Bronchial epithelial cell (primary cell): ENCODE measurements at regions not wholly inside any gene's neighbourhood (a gene's known extent, or its start where the extent isn't known, plus 50 kb on each side); places are given as distances from the start of the nearest gene placed in this dataset.
A peak's percentile ranks its signal among the peaks of the same experiment; 100 is the strongest.

Experiments used
- DNase-seq: peaks from one replicate; pipeline ENCODE4 v3.0.0-alpha.2; 2010; ENCODE audit warnings: low read depth
- FAIRE-seq: peaks from 2 replicates; lab custom pipeline; 2011; peaks lifted over from hg19 to GRCh38; lab: Jason Lieb, UNC
- H3K27me3 ChIP-seq: 2 replicates; pipeline ENCODE4 v1.5.1; 2011; ENCODE audit warnings: low read length; ENCODE audit not compliant: control insufficient read depth, insufficient read depth
- H3K36me3 ChIP-seq: 2 replicates; pipeline ENCODE4 v1.5.1; 2011; ENCODE audit warnings: low read length; ENCODE audit not compliant: control insufficient read depth, insufficient read depth
- H3K4me3 ChIP-seq: 2 replicates; pipeline ENCODE4 v1.5.1; 2011; ENCODE audit warnings: mild to moderate bottlenecking, low read depth, low read length, control low read depth
- TF ChIP-seq, protein P1 (sequence below): IDR thresholded peaks from 2 replicates; pipeline ENCODE4 v1.5.1; 2011; ENCODE audit warnings: mild to moderate bottlenecking, moderate library complexity, low read length, control low read depth, inconsistent platforms; ENCODE audit not compliant: insufficient read depth, severe bottlenecking

DNA sequence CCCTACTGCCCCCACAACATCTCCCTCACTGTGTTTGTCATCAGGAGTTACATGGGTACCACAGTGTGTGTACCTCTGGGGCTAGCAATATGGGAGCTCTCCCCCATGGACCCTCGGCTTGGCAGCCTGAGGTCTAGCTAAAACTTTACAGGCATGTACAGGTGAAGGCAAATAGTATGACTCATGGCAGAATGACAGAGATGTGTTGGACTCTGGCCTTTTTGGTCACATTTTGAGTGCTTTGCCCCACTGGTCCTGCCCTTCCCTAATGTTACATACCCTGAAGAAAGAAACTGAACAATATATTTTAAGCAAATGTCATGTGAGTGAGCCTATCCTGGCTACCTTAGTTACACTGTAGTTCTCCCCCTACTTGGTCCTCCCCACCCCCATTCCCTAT, 124.0 kb downstream of the NGF start:
- Histone ChIP-seq H3K36me3 (no peaks in the 10 kb centered on the region), H3K4me3 (no peak overlapping the region), H3K27me3 (no peaks in the 10 kb centered on the region)
- TF ChIP-seq, protein P1, sequence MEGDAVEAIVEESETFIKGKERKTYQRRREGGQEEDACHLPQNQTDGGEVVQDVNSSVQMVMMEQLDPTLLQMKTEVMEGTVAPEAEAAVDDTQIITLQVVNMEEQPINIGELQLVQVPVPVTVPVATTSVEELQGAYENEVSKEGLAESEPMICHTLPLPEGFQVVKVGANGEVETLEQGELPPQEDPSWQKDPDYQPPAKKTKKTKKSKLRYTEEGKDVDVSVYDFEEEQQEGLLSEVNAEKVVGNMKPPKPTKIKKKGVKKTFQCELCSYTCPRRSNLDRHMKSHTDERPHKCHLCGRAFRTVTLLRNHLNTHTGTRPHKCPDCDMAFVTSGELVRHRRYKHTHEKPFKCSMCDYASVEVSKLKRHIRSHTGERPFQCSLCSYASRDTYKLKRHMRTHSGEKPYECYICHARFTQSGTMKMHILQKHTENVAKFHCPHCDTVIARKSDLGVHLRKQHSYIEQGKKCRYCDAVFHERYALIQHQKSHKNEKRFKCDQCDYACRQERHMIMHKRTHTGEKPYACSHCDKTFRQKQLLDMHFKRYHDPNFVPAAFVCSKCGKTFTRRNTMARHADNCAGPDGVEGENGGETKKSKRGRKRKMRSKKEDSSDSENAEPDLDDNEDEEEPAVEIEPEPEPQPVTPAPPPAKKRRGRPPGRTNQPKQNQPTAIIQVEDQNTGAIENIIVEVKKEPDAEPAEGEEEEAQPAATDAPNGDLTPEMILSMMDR = no peak
- no peak for FAIRE-seq
- DNase-seq = peak; percentile 45

DNA sequence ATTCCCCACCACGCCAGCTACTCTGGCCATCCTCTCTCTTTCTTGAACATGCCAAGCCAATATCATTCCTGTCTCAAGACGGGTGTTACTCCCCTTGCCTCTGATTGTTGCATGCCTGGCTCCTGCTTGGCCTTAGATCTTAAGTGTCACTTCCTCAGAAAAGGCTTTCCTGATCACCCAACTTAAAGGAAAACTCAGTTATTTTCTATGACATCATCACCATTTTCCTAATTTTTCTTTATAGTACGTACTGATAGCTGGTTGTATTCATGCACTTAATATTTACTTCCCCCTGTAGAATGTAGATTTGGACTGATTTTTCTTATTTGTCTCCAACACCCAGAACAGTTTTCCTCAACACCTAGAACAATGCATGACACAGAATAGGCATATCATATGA, 123.8 kb upstream of the TSPAN2 start:
- Histone ChIP-seq H3K36me3 (no peaks in the 10 kb centered on the region), H3K4me3 (no peak overlapping the region), H3K27me3 (no peaks in the 10 kb centered on the region)
- DNase-seq = no peak
- TF ChIP-seq, protein P1 = no peak
- no peak for FAIRE-seq

DNA sequence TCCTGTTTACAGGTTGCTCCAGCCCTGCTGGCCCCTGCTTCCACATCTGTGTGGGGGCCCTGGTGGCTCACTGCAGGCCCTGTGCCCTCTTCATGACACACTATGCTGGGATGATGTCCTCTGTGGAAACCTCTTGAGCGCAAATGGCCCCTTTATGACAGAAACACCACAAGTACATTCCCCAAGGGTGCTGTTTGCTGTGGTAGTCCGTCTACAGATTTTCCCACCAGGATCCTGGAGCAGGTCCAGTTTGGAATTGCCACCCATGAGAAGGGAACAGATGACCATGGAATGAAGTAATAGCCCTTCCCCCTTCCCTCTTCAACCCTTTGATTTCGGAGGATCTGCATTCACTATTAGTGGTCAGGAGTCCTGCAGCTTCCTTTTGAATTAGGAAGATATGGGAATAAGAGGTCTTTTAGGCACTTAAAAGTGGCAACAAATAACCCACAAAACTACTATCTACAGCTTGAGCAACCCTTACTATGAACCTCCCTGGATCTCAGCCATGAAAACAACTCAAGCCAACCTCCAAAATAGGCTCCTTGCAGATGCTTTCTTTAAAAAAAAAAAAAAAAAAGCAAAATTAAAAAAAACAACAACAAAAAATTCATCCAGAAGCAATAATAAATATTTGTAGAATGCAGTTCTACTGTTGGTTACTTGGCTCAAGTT, 121.9 kb upstream of the TSPAN2 start:
- H3K4me3 ChIP-seq = no peak overlapping the region
- TF ChIP-seq, protein P1 = no peak
- DNase-seq (no peak), FAIRE-seq (no peak)
- H3K27me3 ChIP-seq = no peaks in the 10 kb centered on the region
- H3K36me3 ChIP-seq = no peaks in the 10 kb centered on the region

DNA sequence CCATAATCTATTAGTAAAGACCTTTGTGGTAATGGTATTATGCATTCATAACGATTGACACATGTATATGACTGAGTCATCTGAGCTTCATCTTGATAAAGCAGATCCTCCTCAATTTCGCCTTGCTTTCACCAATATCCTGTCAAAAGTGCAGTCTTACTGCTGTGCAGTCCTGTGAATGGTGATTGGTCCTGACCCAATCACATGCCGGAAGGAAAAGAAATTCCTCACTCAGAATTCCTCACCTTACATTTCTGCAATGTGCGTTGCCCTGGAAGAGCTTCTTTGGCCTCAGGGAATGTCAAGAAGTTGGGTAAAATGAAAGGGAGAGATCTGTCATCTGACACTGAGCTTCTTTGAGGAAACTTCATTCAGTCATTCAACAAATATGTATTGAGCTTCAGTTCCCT, 121.0 kb upstream of the TSPAN2 start:
- no peak for FAIRE-seq
- DNase-seq = peak; percentile 85
- no peak overlapping the region for H3K4me3 ChIP-seq
- TF ChIP-seq, protein P1 = no peak
- no peaks in the 10 kb centered on the region for H3K36me3 ChIP-seq
- H3K27me3 ChIP-seq = no peaks in the 10 kb centered on the region

DNA sequence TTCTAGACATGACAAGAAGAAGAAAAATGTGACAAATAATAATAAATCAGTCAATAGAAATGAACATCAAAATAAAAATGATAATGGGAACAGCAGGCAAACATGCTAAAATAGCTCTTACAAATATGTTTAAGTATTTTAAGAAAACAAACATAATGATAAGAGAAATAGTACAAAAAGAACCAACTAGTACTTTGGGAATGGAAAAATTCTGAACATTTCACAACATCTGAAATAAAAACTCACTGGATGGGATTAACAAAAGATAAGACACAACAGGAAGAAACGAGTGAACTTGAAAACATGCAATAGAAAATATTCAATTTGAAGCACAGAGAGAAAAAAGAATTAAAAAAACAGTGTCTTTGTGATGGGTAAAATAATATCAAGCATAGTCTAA, 115.2 kb upstream of the TSPAN2 start:
- no peak overlapping the region for H3K4me3 ChIP-seq
- DNase-seq (no peak), FAIRE-seq (no peak)
- H3K27me3 ChIP-seq = no peaks in the 10 kb centered on the region
- no peaks in the 10 kb centered on the region for H3K36me3 ChIP-seq
- TF ChIP-seq, protein P1 = no peak

DNA sequence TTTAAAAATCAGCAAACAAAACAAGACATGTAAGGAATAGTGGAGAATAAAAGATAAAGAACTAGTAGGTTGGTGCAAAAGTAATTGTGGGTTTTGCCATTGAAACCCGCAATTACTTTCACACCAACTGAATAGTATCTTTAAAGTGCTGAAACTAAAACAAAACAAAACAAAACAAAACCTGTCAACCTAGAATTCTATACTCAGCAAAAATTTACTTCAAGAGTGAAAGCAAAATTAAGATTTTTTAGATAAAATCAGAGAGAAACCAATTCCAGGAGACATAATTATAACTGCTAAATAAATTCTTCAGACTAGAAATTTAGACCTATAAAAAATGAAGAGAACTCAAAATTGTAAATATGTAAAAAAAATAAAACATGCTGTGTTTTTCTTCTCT, 114.0 kb upstream of the TSPAN2 start:
- FAIRE-seq = no peak
- Histone ChIP-seq H3K36me3 (no peaks in the 10 kb centered on the region), H3K4me3 (no peak overlapping the region), H3K27me3 (no peaks in the 10 kb centered on the region)
- TF ChIP-seq, protein P1 = no peak
- no peak for DNase-seq
